ENCODE measurements at regions not wholly inside any gene's neighbourhood (a gene's known extent, or its start where the extent isn't known, plus 50 kb on each side); places are given as distances from the start of the nearest gene placed in this dataset.

DNA sequence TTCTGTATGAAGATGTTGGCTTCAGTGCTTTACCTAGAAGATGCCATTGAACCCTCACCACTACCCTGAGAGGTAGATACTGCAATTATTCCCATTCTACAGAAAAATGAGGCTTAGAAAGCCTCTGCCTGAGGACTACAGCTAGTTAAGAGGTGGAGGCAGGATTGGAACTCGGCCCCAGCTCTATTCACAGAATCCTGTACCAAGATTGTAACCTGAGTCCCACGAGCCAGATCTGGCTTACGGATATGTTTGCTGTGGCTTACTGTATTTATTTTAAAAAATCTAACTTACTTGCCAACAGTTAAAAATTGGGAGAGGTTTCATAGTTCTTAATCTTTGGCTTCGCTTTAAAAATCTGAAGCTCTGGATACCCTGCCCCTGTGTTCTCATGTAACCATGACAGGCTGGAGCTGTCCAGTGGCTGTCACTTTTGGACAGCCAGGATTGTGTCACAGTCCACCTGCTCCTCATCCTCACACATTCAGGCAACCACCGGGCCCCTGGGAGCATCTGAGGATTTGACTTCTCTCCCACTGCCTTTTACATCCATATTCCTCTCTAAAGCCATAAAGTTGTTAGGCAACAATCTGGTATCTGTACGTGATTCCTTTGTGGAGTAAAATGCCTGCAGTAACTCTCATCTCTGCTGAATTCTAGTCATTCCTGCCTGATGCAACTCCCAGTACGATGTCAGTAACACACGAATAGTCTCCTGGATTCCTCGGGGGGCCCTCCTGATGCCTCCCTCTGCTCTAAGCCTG is 160.8 kb upstream of the SERP2 start:
- DNase-seq (ENCODE audit: low read depth in 2 of 2), result no peak

DNA sequence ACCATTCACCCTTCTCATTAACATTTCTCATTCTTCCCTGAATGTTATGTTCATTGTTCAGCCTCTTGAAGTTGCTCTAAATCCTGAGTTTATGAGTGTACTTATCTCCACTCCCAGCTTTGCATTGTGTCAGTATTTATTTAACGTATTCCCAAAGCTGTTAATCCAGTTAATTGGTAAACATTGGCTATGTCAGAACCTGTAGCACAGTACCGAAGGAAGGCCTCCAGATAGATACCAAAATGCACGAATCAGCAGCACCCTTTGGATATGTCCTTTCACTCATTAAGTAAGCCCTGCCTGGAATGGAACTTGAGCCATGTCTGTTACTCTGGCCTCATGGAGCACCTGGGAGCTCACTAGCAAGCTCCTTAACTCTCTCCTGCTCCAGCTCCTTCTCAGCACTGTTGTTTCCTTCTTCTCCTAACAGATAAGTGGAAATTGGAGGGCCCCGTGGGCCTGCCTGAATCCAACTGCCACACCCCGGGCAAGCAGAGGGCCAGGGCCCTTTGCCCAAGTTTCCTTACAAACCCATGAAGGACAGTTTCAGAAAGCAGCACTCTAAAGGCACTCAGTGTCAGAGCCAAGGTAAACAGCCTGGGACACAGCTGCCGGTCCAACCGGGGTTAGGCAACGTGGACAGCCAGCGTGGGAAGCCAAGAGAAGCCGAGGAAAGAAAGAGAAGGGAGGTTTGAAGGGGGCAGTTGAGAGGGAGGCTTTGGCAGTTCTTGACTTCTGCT is 155.0 kb upstream of the SERP2 start:
- no peak for DNase-seq (ENCODE audit: low read depth in 2 of 2)

DNA sequence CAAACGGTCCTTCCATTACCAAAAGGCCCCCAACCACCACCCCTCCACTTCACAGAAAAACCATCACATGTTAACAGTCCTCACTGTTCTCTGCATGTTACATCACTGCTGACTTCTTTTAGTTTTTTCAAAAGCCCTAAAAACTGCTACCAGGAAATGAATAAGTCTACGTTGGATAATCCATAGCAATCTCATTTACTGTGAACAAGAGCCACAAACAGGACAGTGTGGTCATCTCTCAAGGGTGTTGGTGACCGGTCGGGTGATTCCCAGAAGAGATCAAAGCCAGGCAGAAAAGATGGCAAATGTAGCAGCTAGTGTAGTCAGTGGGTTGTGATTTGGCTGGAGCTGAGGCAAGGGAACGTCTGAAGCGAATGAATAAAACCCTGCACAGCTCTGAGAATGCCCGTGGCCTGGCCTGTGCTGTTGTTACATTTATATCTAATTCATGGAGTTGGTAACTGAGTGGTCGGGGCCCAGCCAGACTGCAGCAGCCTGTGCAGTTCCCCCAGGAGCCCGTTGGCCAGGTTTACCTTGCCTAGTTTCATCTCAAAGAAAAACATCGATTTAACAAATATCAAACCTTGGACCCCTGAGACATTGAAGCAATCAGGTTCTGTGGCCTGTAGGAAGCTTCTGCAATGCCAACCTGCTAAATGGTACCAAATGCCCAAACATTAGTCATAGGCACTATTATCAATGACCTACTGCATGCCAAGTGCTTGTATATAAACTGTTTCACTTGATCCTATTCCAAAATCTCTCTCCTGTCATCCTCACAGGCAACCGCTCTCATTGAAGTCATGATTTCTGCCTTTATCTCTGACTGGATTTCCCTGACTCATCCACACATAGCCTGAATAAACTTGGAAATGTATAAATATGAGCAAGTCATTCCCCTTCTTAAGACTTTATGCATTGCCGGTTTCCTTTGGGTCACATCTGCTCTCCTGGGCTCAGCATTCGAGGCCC is 153.8 kb upstream of the SERP2 start:
- DNase-seq (ENCODE audit: low read depth in 2 of 2), result no peak

DNA sequence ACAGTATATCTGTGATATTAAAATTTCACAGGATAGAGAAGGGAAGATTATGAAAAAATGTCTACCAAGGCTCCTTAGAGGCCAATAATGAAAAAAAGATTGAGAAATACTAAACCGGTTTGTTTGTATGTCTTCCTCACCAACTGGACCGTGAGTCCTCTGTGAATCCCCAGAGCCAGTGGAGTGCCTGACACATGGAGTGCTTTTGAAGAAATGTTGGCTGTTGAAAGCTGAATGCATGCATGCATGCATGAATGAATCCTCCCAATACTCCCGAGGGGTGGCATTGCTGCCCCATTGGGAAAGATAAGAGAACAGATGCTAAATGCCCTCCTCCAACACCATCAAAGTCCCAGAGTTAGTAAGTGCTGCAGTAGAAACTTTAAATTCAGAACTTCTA is 152.7 kb upstream of the SERP2 start:
- DNase-seq (ENCODE audit: low read depth in 2 of 2), result no peak

DNA sequence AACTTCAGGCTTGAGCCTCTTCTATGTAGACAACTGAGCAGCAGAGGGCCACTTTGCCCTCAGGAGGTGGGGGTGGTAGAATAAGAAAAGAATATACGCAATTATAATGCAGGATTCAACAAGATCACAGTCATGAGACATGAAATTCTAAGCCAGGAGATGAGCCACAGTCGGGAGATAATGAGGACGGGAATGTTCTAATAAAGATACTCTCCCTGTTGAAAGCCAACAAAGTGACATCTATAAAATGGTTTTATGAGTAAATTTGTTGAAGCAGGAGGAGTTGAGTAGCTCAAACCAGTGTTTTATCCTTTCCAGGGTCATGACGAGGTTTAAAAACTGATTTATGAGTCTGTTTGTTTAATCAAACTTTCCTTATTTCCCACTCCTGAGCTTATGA is 152.0 kb upstream of the SERP2 start:
- DNase-seq (ENCODE audit: low read depth in 2 of 2), result no peak

DNA sequence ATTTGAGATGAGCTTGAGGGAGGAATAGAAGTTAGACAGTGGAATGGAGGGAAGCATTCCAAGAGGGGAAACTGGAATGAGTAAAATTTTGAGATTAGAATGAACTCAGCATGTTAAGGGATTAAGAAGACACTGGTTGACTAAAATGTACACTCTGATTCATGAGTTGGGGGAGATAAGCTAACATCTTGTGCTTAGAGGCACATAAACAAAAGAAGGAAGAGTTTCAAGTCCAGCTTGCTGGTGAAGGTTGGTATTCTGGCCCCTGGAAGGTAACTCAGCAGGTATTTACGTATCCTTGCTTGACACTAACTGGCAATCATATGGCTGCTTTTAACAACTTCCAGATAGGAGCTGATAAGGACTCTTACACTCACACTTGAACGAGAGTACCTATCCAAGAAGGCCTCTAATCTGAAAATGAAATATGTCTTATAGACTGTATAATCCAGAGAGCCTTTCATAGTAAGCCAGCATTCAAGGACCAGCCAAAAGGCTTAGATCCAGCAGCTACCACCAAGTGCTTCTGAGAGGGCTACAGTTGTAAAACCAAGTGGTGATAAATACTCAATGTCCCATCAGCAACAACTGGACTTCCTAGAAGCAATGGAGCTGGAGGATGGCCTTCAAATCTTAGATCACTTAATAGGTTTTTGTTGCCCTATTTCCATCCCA is 149.7 kb upstream of the SERP2 start:
- no peak for DNase-seq (ENCODE audit: low read depth in 2 of 2)

DNA sequence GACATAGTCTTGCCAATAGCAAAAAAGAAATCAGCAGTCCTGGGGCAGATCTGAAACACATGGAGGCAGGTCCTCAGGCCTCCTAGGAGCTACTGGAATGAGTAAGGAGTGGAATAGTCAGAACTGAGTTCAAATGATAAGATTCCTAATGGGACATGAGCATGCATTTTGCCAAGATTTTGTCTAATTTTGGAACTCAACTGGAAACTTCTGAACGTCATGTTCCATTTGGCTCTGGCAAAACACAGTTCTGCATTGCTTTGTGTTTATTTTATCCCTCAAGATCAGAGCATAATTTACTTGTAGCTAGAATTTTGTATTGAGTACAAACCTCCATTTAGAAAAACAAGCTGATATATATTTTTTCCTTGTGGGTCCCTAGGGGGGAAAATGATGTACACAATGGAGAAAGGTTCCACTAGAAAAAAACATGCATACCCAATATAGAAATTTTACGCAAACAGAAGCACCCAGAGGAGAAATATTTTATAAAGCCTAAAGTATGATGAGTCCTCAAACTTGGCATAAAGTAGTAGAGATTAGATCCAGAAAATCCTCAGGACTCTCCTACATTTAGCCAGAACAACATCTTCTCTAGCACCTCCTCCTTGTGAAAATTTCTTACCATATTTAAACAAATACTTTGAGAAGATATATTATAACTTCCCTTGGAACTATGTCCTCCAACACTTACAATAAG is 149.0 kb upstream of the SERP2 start:
- no peak for DNase-seq (ENCODE audit: low read depth in 2 of 2)

DNA sequence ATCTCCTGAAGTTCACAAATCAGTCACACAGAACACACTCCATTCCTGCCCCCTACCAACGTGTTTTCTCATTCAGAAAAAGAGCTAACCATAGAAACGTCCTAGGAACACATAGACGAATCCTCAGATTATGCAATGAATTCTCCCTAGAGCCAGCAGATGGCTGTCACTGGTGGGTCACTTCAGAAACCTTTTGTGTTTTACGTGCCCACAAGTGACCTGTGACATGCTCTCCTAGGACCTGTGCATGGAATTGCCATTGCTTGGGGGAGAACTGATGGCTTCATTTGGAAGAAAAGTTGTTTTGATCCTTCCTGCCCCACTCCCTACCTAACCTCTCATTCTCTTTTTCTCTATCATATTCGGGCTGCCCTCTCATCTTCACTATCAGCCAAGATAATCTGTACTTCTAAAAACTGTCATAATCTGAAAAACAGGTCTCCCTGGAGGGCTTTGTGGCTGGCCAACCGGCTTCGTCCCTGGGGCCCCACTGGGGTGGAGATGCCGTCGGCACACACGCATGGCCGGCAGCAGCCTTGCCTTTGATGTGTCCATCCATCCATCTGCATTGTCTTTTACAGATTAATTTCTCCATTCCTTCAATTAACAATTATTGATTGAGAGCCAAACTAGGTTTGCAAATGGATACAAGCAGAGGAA is 144.1 kb upstream of the SERP2 start:
- no peak for DNase-seq (ENCODE audit: low read depth in 2 of 2)

DNA sequence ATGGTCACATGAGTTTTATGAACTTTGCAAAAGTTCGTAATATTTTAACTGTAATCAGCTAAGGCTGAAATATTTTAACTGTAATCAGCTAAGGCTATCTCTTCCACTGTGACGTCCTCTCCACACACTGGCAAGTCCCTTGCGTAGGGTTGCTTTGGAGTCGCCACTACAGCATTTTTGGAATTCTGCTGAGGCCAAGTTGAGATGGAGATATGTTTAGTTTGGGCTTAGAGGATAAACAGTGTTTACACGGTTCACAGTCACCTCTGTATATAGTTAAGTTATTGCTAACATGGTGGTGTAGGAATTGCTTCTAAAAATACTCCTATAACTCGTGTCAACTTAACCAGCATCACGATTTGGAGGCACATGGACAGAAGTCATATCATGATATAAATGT is 143.6 kb upstream of the SERP2 start:
- no peak for DNase-seq (ENCODE audit: low read depth in 2 of 2)

DNA sequence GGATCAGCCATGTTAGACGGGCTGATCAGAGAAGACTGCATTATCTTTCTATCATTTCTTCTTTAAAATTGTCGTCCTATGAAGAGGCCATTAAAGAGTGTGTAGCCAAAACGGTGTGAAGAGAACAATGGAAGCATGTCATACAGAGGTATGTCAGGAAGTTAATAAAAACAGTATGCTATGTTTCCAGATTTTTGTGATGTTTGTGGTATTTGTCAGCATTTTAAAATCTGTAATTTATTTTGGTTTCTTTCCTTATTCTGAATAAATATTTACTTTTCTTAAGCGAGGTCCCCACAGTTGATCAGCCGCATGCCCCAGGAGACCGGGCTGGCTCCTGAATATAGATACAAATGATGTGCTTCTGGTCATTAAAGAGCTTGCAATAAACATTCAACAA is 142.9 kb upstream of the SERP2 start:
- no peak for DNase-seq (ENCODE audit: low read depth in 2 of 2)

DNA sequence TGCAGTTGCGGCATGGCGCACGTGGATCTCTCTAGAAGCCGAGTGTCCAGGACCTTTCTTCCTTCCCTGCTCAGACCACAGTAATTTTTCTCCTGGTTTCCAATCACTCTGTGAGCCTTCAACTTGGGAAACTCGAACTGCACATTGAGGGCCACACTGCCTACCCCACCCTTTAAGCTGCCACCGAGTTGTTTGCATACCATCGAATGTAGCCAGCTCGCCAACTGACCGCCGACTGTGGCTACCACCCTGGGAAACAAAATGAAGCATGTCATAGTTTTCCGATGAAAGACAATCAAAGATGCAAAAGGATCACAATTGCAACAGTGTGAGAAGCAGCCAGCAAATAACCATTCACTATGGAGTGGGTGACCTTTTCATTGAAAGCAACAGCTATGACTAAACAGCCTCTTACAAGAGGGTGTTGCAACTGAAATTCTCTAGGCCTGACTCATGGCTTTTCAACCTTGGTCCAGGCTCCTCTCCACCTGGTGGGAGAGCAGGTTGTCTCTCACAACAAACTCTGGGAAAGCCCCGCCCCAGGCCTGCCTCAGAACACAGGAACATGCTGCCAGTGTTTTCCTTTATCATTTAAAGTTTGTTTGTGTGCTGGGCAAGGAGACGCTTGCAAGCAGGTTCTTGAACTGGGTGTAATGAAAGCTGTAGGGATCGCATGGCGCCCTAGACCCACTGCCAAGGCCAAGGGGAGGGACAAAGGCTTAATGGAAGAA is 141.7 kb upstream of the SERP2 start:
- no peak for DNase-seq (ENCODE audit: low read depth in 2 of 2)

DNA sequence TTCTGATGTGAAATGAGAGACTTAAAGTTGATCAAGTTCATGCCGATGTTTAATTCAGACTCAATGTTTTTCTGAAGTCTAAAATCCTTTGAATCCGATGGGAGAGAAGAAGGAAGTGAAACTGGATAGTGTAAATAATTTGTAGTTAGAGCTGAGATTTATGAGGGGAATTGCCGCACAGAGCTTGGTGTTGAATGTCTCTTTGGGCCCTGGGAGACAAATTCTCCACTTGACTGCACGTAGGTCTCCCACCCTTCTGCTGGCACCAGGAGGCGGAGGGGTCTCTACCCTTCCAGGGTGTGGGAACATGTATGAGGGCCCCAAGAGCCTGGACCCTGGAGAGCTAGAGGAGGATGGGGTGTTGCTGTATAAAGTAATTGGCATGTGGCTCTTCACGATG is 140.8 kb upstream of the SERP2 start:
- DNase-seq (ENCODE audit: low read depth in 2 of 2), result no peak

DNA sequence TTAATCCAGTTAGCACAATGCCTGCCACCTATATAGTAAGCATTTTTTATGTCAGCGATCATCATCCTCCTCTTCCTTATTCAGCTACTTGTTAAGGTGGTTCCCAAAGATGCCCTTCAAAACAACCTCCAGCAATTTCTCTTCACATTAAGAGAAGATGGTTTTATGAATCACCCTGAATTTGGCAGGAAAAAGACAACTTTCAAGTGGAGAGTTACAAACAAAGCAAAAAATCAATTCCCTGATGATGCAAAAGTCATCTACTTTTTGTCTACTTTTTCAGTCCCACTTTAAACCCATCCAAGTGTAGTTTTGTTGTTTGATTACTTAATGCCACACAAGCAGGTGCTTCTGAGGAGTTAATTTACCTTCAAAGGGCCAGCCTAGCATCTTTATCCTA is 139.1 kb upstream of the SERP2 start:
- no peak for DNase-seq (ENCODE audit: low read depth in 2 of 2)

DNA sequence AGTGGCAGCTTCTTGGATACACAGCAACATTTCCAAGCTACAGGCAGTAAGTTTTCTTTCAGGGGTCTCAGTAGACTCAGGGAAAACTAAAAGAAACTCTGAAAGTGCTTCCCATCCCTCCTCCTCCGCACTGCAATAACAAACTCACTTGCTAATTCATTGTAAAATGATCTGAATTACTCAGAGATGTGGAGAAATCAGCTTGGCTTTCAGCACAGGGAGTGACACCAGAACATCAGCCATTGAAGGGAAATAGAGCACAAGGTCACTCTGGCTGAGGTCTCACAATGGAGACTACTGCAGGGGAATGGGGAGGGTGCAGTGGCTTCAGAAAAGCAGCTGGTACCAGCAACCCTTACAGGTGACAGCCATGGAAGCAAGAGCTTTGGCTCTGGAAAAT is 137.3 kb upstream of the SERP2 start:
- DNase-seq (ENCODE audit: low read depth in 2 of 2), result no peak

DNA sequence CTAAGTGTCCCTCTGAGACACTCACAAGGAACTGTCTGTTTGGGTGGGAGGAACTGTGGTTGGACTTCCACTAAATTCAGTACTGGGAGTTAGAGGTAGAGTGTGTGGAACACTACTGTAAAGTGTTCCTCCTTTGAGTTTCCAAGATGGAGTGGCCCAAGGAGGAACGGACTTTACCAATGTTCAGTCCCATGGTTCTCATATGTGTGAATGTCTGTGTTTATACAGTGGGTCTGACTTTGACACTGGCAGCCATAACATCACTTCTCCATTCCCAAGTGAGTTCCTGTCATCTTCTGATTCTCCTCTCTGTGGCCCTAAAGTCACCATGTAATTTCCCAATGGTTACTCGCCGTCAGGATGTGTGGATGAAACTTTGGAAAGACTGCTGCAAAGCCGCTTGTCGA is 136.8 kb upstream of the SERP2 start:
- DNase-seq (ENCODE audit: low read depth in 2 of 2), result no peak

DNA sequence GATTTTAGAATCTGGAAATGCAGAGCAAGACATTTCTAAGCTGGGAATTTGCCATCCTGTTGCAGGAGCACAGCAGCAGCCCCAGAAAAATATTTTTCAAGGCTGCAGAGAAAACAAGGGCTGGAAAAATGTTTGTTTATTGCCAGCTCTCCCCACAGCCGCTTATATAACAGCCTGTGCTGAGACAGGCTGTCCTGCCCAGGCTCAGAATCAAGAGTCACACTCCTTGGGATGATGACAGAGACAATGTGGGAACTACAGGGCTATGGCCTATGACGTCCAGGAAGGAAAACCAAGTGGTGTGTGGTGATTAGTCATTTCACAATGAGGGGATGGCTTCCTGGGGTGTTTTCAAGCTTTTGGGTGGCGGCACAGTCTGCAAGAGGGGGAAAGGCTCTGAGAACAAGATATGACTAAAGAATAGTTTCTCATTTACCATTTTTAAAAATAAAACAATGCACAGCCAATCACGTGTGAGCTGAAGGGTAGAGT is 136.3 kb upstream of the SERP2 start:
- DNase-seq (ENCODE audit: low read depth in 2 of 2), result no peak

DNA sequence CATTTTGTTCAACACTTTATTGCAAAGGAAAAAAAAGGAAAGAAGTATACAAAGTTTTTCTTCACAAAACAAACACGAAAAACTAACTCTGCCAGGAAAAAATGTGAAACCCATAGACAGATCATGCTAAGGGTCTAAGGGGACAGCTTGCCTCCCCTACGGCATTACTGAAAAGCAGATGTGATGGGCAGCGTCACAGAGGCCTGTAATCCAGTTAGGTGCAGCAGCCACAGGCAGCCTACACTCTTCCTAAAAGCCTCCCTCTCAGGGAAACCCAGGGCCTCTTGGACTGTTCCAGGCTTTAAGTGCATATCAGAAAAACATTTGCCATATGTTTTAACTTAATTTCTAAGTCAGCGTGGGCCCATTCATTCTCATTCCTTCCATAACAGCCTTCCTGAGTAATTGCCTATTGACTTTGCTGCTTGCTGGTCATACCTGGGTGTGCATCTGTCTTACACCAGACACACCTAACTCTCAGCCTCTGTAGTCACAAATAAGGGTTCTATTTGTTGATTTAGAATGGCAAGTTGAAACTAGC is 135.7 kb upstream of the SERP2 start:
- no peak for DNase-seq (ENCODE audit: low read depth in 2 of 2)

DNA sequence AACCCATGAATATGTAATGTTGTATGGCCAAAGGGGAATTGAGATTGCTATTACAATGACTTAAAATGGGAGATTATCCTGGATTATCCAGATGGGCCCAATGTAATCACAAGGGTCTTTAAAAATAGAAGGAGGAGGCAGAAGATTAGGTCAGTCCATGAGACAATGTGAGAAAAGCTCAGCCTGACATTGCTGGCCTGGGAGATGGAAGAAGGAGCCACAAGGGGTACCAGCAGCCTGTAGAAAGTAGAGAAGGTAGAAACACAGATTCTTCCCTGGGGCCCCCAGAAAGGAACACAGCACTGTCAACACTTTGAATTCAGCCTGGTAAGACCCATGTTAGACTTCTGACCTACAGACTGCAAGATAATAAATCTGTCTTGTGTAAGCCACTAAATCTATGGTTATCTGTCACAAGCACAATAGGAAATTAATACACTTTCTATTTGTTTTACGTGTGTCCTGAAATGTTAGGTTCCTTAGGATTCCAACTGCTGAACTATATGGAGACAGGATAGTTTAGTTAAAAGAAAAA is 132.9 kb upstream of the SERP2 start:
- DNase-seq (ENCODE audit: low read depth in 2 of 2), result no peak

DNA sequence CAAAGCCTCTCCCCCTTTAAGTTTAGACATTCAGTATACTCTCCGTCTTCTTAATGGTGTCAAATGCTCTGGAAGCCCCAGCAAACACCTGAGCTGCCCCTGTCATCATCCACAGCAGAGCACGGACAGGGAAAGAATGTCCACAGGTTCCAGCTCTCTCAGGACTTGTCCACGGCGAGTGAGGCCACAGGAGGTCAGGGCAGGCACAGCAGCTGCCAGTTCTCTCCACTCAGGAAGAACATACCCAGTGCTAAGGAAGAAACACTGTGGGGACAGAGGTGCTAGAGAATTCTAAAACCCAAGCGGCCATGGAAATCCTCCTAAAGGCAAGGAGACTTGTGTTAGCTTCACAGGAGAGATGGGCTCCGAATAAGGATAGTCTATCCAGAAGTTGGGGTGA is 132.0 kb upstream of the SERP2 start:
- DNase-seq (ENCODE audit: low read depth in 2 of 2), result no peak

Data from activated CD4-positive, alpha-beta T cell treated with anti-CD3 and anti-CD28 coated beads for 24 hours (primary cell).